Adrenal gland (tissue), 9 donors: ENCODE measurements at regions not wholly inside any gene's neighbourhood (a gene's known extent, or its start where the extent isn't known, plus 50 kb on each side); places are given as distances from the start of the nearest gene placed in this dataset.

Experiments
- DNase-seq, 7 donors: peaks; one replicate each; pipeline ENCODE4 v3.0.0-alpha.2; 2019 to 2020
- H3K27ac ChIP-seq, 5 donors: fragments of 200-600 bp; sonication (generic) in 4 of 5; 1 replicate in 3 of 5; 2 replicates in 2 of 5; pipeline versions ENCODE4 v1.5.1 to v1.8.0; 2016 to 2020; ENCODE audit warnings: mild to moderate bottlenecking in 1 of 5
- H3K27me3 ChIP-seq: fragments of 200-600 bp; 2 replicates; pipeline ENCODE4 v1.8.0; 2021
- H3K36me3 ChIP-seq, 2 donors: fragments of 200-600 bp; replicated peaks in 1 of 2; 1 replicate in 1 of 2; 2 replicates in 1 of 2; pipeline versions ENCODE4 v1.5.1 to v1.8.0; 2018 to 2022
- H3K4me1 ChIP-seq, 2 donors: fragments of 200-600 bp; replicated peaks in 1 of 2; 1 replicate in 1 of 2; 2 replicates in 1 of 2; pipeline versions ENCODE4 v1.5.1 to v1.8.0; 2018 to 2021
- H3K4me3 ChIP-seq, 4 donors: fragments of 200-600 bp; sonication (generic) in 3 of 4; one replicate each; pipeline ENCODE4 v1.5.1; 2016 to 2018
- H3K9me3 ChIP-seq, 3 donors: fragments of 200-600 bp; sonication (generic) in 1 of 3; replicated peaks in 1 of 3; 1 replicate in 2 of 3; 2 replicates in 1 of 3; pipeline versions ENCODE4 v1.5.1 to v1.8.0; 2016 to 2021
- POLR2A ChIP-seq, 2 donors: fragments of 450-650 bp; IDR thresholded peaks; one replicate each; pipeline ENCODE4 v1.6.1; 2017; ENCODE audit warnings: antibody characterized with exemption in 2 of 2, mild to moderate bottlenecking in 2 of 2, moderate library complexity in 1 of 2
- WGBS, 4 donors: extraction: QIAGEN DNeasy Blood & Tissue Kit in 2 of 4; methylation state at CpG; one replicate each; pipeline versions ENCODE4 v1.1.5 to v1.1.7; 2013 to 2017; 5-methylcytosine and 5-hydroxymethylcytosine counted together
- intact Hi-C, 2 donors: fragments of 100-400 bp; cut with DNase I; formaldehyde crosslinking; loops; one replicate each; pipeline versions ENCODE4 v1.14.1 to v1.15.0; 2022 to 2023
- small RNA-seq, 2 donors: library from RNA; depleted of rRNA; stranded (forward); fragments of <200 nt; gene quantifications; one replicate each; pipeline ENCODE3, GENCODE V24; 2016
- TF ChIP-seq, protein P1 (sequence below), 6 experiments: fragments of 450-650 bp in 4 of 6; fragments of 200-600 bp in 2 of 6; sonication (generic) in 1 of 6; IDR thresholded peaks; 1 replicate in 5 of 6; 2 replicates in 1 of 6; pipeline versions ENCODE4 v1.5.1 to v1.8.0; 2016 to 2021; ENCODE audit warnings: antibody characterized with exemption in 6 of 6, mild to moderate bottlenecking in 2 of 6, moderate library complexity in 1 of 6
- donor health status: healthy with polysubstance abuse.
- donor health status: Bipolar disorder and iron deficiency.
- donor health status: DM: yes; HTN: yes; CAD: no.
- donor health status: DM: no; HTN: no; CAD: no.
- donor health status: DM: no; HTN: no; CAD: no.

DNA sequence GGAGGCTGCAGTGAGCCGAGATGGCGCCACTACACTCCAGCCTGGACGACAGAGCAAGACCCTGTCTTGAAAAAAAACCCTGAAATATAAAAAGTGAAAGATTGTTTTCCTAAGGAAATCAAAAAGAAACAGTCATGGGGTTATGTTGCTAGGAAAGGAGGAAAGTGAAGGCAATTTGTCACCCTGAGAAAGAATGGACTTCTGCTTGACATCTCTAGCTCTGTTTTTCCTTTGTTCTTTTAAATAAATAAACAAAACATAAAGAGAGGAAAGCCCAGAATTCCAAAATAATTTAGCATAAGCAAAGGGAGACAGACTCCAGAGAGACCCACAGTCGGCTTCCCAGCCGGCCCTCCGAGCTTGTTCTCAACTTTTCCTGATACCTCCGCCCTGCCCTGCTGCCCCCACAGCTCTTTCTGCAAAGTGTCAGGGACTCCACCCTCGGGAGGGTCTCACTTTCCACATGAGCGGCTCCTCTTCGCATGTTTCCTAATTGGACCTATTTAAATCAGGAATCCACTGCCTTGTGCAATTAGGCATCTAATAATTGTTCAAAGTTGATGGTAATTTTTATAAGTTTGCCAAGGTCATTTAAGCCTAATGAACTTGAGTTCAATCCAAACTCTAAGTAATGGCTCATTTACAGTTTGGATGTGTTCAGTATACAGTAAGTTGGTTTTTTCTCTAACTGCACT, 49.8 kb upstream of the COPS8 start:
- no peak for TF ChIP-seq POLR2A (IDR thresholded peaks at IDR 0.05)
- TF ChIP-seq, protein P1, sequence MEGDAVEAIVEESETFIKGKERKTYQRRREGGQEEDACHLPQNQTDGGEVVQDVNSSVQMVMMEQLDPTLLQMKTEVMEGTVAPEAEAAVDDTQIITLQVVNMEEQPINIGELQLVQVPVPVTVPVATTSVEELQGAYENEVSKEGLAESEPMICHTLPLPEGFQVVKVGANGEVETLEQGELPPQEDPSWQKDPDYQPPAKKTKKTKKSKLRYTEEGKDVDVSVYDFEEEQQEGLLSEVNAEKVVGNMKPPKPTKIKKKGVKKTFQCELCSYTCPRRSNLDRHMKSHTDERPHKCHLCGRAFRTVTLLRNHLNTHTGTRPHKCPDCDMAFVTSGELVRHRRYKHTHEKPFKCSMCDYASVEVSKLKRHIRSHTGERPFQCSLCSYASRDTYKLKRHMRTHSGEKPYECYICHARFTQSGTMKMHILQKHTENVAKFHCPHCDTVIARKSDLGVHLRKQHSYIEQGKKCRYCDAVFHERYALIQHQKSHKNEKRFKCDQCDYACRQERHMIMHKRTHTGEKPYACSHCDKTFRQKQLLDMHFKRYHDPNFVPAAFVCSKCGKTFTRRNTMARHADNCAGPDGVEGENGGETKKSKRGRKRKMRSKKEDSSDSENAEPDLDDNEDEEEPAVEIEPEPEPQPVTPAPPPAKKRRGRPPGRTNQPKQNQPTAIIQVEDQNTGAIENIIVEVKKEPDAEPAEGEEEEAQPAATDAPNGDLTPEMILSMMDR (IDR thresholded peaks at IDR 0.05): no peak
- Histone ChIP-seq H3K27me3 (no peaks in the 10 kb centered on the region), H3K27ac (no peak overlapping the region), H3K4me1 (no peaks in the 10 kb centered on the region), H3K4me3 (no peak overlapping the region), H3K9me3 (no peaks in the 10 kb centered on the region), H3K36me3 (no peaks in the 10 kb centered on the region)
- WGBS, 4 donors: 68 to 88% (median 78%) methylated on average over 10 of the region's 10 CpGs
- DNase-seq: no peak
- intact Hi-C loops: no loop called here

Small RNA genes in the stretch of these regions (small RNA-seq; reads per million reads assigned to genes)
- 0 reads per million in 2 donors for gene RNU6-1051P
